LNCaP clone FGC (cell line): ENCODE measurements at regions not wholly inside any gene's neighbourhood (a gene's known extent, or its start where the extent isn't known, plus 50 kb on each side); places are given as distances from the start of the nearest gene placed in this dataset.

ENCODE experiments used
- DNase-seq: peaks from one replicate; pipeline ENCODE4 v3.0.0-alpha.2; 2011; ENCODE audit warnings: low read depth
- H3K4me3 ChIP-seq: 2 replicates; pipeline ENCODE4 v1.5.1; 2011; ENCODE audit warnings: mild to moderate bottlenecking, low read depth, low read length, control low read depth
- TF ChIP-seq, protein P1 (sequence below): IDR thresholded peaks from 2 replicates; pipeline ENCODE4 v1.5.1; 2012; ENCODE audit warnings: mild to moderate bottlenecking; ENCODE audit not compliant: control insufficient read depth, insufficient read depth; ENCODE audit errors: extremely low read depth

DNA sequence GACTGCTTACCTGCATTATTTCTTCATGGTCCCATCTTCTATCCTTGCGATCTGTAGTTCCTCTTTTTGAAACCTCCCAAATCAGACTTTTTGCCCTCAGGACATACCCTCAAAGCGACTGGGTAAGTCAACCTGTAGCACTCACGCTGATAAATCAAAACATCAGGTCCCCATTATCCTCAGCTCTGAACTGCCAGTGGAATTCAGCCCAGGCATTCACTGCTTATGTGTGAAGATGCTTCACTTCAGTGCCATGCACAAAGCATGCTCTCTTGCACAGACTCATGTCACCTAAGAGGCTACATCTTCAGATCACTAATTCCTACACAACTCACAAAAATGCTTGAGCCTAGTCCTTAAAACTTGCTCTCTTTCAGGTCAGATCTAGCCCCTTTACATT, 283.6 kb upstream of the KLF6 start:
- TF ChIP-seq, protein P1, sequence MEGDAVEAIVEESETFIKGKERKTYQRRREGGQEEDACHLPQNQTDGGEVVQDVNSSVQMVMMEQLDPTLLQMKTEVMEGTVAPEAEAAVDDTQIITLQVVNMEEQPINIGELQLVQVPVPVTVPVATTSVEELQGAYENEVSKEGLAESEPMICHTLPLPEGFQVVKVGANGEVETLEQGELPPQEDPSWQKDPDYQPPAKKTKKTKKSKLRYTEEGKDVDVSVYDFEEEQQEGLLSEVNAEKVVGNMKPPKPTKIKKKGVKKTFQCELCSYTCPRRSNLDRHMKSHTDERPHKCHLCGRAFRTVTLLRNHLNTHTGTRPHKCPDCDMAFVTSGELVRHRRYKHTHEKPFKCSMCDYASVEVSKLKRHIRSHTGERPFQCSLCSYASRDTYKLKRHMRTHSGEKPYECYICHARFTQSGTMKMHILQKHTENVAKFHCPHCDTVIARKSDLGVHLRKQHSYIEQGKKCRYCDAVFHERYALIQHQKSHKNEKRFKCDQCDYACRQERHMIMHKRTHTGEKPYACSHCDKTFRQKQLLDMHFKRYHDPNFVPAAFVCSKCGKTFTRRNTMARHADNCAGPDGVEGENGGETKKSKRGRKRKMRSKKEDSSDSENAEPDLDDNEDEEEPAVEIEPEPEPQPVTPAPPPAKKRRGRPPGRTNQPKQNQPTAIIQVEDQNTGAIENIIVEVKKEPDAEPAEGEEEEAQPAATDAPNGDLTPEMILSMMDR: no peak
- no peak overlapping the region for H3K4me3 ChIP-seq
- DNase-seq: no peak

DNA sequence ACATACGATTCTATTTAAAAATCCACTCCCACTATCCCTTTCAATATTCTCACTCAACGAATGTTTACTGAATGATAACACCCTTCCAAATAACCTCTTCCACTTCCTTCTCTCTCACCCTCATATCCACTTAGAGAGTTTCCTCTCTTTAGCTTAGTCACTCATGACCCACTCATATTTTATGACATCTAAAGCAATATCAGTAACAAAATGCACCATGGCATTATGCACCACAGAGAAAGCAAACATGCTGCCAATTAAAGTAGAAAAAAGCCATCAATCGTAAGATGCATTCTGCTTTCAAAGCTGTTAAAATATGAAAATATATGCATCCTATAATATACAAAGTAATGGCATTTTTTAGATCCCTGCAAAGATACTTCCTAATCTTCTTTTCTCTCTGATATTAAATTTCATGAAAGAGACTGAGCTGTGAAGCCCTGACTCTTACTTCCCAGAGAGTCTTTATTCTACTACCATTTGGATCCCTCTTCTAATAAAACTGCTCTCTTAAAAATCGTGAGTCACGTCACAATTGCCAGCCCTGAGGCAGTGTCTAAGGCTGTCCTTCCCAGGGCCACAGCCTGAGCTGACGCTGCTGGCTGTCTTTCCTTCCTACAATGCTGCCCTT, 283.0 kb upstream of the KLF6 start:
- no peak for DNase-seq
- TF ChIP-seq, protein P1: no peak
- H3K4me3 ChIP-seq: no peak overlapping the region

DNA sequence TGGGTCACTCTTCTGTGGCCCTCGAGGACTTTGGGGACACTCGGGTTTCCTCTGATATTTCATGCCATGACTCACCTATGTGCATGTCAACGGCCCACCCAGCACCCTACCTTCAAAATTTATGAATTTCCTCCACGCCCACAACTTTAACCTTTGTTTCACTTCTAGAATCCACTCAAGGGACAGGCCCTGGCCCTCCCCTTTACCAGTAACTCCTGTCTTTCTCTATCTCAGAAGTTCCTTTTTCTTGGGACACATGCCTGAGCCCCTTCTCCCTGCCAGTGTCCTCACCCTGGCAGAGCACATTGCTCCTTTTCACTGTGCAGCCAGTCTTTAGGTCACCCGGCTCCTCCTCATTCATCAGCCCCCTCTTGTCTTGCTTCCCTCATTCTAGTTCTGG, 282.5 kb upstream of the KLF6 start:
- TF ChIP-seq, protein P1: no peak
- DNase-seq: no peak
- H3K4me3 ChIP-seq: no peak overlapping the region

DNA sequence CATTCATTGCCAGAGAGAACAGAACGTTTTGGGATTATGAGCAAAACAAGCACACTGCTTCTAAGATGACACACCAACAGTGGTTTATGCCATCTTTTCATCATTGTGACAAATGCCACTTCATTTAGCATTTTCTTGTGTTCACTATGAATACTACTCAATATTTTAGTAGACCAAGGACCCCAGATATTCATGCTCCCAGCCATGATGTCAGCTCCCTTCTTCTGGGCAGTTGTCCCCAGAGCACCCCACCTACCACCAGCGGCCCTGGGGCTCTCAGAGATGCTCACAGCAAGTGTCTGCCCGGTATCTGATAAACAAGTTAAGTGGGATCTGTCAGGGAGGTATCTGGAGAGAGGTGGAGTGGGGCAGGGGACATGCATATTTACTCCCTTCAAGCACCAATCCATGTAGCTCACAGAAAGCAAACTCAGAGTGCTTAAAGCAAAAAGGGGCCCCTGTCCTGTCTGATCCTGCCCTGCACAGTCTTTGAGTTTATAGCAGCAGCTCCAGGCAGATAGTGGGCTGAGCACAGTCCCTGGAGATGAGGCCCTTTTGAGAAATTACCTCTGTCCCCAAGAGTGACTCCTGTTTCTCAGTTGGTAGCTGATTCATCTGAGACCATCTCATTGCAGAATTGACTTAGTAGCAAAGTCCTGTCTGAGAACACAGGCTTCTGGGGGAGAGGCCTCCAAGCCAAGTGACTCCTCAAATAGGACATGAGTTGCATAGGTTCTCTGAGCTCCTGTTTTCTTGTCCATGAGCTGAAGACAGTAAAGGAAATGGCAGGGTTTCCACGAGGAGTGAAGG, 281.8 kb upstream of the KLF6 start:
- TF ChIP-seq, protein P1: no peak
- no peak overlapping the region for H3K4me3 ChIP-seq
- no peak for DNase-seq

DNA sequence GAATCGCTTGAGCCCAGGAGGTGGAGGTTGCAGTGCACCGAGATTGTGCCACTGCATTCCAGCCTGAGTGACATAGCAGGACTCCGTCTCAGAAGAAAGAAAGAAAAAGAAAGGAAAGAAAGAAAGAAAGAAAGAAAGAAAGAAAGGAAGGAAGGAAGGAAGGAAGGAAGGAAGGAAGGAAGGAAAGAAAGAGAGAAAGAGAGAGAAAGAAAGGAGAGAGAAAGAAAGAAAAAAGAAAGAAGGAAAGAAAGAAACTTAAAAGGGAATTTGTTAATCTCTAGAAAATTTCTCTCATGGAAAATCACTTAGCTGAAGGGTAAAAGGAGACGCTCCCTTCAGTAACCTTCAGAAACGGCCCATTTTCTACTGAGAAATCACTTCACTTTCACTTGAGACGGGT, 279.5 kb upstream of the KLF6 start:
- H3K4me3 ChIP-seq: no peak overlapping the region
- no peak for DNase-seq
- TF ChIP-seq, protein P1: no peak

DNA sequence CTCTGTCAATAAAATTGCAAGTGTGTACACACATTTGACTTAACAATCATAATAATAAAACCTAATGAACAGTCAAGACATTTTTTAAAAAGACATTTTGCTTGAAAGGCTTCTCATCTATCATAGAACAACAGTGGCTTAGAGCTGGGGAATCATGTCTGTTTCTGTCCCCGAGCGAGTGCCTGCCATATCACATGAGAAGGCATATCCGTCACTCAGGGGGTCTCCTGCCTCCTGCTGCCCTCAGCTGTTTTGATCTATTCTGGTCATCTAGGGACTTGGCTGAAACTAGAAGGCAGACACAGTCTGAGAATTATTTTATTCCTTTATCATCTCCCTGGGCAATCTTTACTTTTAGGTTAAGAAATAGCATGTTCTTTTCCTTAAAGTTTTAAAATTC, 278.7 kb upstream of the KLF6 start:
- no peak for DNase-seq
- TF ChIP-seq, protein P1: no peak
- no peak overlapping the region for H3K4me3 ChIP-seq
